ENCODE measurements at regions not wholly inside any gene's neighbourhood (a gene's known extent, or its start where the extent isn't known, plus 50 kb on each side); places are given as distances from the start of the nearest gene placed in this dataset.

DNA sequence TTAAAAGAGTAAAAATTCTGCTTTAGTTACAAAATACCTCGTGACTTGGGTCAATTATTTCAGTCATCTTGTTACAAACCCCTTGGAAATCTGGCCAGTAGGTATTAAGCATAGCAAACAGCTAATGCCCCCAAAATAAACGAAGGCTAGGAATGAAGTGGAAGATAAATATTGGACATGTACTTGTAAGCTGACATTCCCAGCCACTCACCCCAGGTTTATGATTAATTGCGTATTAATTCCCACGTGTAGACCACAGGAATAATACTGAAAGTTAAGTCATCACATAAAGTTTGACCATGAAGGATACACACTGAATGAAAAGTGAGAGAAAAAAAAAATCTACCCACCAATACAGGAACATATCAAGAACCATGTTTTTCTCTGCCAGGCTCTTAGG, 936.5 kb upstream of the ADGRB3 start:
- no peaks in the 10 kb centered on the region for H3F3A ChIP-seq (ENCODE audit: insufficient read depth, low read depth)
- no peaks in the 10 kb centered on the region for H3K79me2 ChIP-seq (ENCODE audit: low read depth)
- H3K9me3 ChIP-seq (ENCODE audit: insufficient read depth, low read depth), result no peaks in the 10 kb centered on the region
- CTCF ChIA-PET, result no interaction called here
- POLR2A ChIA-PET (ENCODE audit: unreplicated experiment), result no interaction called here
- no peaks in the 10 kb centered on the region for H3K27me3 ChIP-seq (ENCODE audit: insufficient read depth, low read depth)
- H3K4me1 ChIP-seq (replicated peaks; ENCODE audit: insufficient read depth), result no peaks in the 10 kb centered on the region
- intact Hi-C loops (cut with micrococcal nuclease; ENCODE audit: unreplicated experiment), result no loop called here
- H3K36me3 ChIP-seq (ENCODE audit: low read depth), result no peaks in the 10 kb centered on the region
- DNase-seq, result no peak
- no peaks in the 10 kb centered on the region for H4K20me1 ChIP-seq (ENCODE audit: insufficient read depth)
- TF ChIP-seq EZH2 (IDR thresholded peaks at IDR 0.05; ENCODE audit: low read depth), result no peak
- TF ChIP-seq, protein P1, sequence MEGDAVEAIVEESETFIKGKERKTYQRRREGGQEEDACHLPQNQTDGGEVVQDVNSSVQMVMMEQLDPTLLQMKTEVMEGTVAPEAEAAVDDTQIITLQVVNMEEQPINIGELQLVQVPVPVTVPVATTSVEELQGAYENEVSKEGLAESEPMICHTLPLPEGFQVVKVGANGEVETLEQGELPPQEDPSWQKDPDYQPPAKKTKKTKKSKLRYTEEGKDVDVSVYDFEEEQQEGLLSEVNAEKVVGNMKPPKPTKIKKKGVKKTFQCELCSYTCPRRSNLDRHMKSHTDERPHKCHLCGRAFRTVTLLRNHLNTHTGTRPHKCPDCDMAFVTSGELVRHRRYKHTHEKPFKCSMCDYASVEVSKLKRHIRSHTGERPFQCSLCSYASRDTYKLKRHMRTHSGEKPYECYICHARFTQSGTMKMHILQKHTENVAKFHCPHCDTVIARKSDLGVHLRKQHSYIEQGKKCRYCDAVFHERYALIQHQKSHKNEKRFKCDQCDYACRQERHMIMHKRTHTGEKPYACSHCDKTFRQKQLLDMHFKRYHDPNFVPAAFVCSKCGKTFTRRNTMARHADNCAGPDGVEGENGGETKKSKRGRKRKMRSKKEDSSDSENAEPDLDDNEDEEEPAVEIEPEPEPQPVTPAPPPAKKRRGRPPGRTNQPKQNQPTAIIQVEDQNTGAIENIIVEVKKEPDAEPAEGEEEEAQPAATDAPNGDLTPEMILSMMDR (conservative IDR thresholded peaks at IDR 0.05), result no peak
- no peak overlapping the region for H2AFZ ChIP-seq
- no peak overlapping the region for H3K4me2 ChIP-seq
- H3K9me2 ChIP-seq (ENCODE audit: insufficient read depth), result no peaks in the 10 kb centered on the region
- H3K27ac ChIP-seq, result no peak overlapping the region
- H3K4me3 ChIP-seq, result no peak overlapping the region
- BruUV-seq (replicated peaks), result no TSS peak

DNA sequence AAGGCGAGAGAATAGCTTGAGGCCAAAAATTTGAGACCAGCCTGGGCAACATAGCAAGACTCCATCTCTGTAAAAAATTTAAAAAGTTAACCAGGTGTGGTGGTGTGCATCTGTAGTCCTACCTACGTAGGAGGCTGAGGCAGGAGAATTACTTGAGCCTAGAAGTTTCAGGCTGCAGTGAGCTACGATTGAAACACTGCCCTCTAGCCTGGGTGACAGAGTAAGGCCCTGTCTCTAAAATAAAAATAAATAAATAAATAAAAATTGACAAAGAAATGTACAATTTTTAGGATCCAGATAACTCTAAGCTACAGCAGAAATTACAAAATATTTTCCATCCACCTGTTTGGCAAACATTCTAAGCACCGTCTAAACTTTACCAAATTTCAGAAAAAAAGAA, 941.0 kb upstream of the ADGRB3 start:
- POLR2A ChIA-PET (ENCODE audit: unreplicated experiment), result no interaction called here
- Histone ChIP-seq H3K9me3 (ENCODE audit: insufficient read depth, low read depth) (no peaks in the 10 kb centered on the region), H4K20me1 (ENCODE audit: insufficient read depth) (no peaks in the 10 kb centered on the region), H3K9me2 (ENCODE audit: insufficient read depth) (no peaks in the 10 kb centered on the region), H3K27ac (no peak overlapping the region), H3K4me1 (replicated peaks; ENCODE audit: insufficient read depth) (no peaks in the 10 kb centered on the region), H3F3A (ENCODE audit: insufficient read depth, low read depth) (no peaks in the 10 kb centered on the region), H3K4me3 (no peak overlapping the region), H3K79me2 (ENCODE audit: low read depth) (no peaks in the 10 kb centered on the region), H3K4me2 (no peak overlapping the region), H2AFZ (no peak overlapping the region), H3K27me3 (ENCODE audit: insufficient read depth, low read depth) (no peaks in the 10 kb centered on the region), H3K36me3 (ENCODE audit: low read depth) (no peaks in the 10 kb centered on the region)
- CTCF ChIA-PET, result no interaction called here
- TF ChIP-seq EZH2 (IDR thresholded peaks at IDR 0.05; ENCODE audit: low read depth), result no peak
- TF ChIP-seq, protein P1 (conservative IDR thresholded peaks at IDR 0.05), result peak; percentile 38; the same call in 1 of the 2 replicates
- intact Hi-C loops (cut with micrococcal nuclease; ENCODE audit: unreplicated experiment), result no loop called here
- no TSS peak for BruUV-seq (replicated peaks)
- no peak for DNase-seq

DNA sequence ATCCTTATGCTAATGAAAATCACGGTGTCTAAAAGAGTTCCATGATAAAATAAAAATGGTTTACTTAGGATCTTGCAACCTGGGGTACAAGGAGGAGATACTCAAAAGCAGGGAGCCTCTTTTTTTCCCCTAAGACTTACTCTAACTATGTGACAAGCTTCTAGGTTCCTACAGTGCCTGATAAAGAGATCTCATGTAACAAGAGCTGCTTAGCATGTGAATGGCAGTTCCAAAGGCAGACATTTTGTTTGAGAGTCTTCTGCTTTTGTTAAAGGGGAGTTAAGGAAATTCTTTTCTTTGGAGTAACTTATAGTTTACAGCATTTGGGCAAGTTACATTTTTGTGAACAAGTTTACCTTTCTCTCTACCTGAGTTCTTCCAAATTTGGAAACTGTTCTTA, 945.8 kb upstream of the ADGRB3 start:
- Histone ChIP-seq H3K27ac (no peak overlapping the region), H3K9me3 (ENCODE audit: insufficient read depth, low read depth) (no peaks in the 10 kb centered on the region), H2AFZ (no peak overlapping the region), H3K4me1 (replicated peaks; ENCODE audit: insufficient read depth) (no peaks in the 10 kb centered on the region), H3K79me2 (ENCODE audit: low read depth) (no peaks in the 10 kb centered on the region), H3K9me2 (ENCODE audit: insufficient read depth) (no peaks in the 10 kb centered on the region), H3K4me2 (no peak overlapping the region), H3F3A (ENCODE audit: insufficient read depth, low read depth) (no peaks in the 10 kb centered on the region), H4K20me1 (ENCODE audit: insufficient read depth) (no peaks in the 10 kb centered on the region), H3K36me3 (ENCODE audit: low read depth) (no peaks in the 10 kb centered on the region), H3K4me3 (no peak overlapping the region), H3K27me3 (ENCODE audit: insufficient read depth, low read depth) (no peaks in the 10 kb centered on the region)
- TF ChIP-seq, protein P1 (conservative IDR thresholded peaks at IDR 0.05), result no peak
- TF ChIP-seq EZH2 (IDR thresholded peaks at IDR 0.05; ENCODE audit: low read depth), result no peak
- CTCF ChIA-PET, result no interaction called here
- intact Hi-C loops (cut with micrococcal nuclease; ENCODE audit: unreplicated experiment), result no loop called here
- BruUV-seq (replicated peaks), result no TSS peak
- no peak for DNase-seq
- POLR2A ChIA-PET (ENCODE audit: unreplicated experiment), result no interaction called here

All from PC-9 (cell line).